ENCODE measurements at regions not wholly inside any gene's neighbourhood (a gene's known extent, or its start where the extent isn't known, plus 50 kb on each side); places are given as distances from the start of the nearest gene placed in this dataset.

DNA sequence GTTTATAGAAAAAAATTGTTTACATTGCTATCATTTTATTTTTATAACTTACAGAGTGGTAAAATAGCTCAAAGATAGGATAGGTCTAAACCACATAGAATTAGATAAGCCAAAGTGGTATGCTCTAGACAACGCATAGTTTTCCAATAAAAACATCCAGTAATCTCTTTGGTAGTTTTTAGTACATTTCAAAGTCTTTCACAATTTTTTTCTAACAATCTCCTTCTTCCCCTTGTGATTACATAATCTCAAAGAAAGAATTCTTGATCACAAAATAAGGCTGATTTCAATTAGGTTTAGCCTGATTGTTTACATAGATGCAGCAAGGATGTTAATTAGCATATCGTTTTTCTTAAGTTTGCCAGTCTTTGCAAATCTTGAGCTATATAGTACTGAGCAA lies 460.0 kb downstream of the FUT8 start:
- no peak for DNase-seq

DNA sequence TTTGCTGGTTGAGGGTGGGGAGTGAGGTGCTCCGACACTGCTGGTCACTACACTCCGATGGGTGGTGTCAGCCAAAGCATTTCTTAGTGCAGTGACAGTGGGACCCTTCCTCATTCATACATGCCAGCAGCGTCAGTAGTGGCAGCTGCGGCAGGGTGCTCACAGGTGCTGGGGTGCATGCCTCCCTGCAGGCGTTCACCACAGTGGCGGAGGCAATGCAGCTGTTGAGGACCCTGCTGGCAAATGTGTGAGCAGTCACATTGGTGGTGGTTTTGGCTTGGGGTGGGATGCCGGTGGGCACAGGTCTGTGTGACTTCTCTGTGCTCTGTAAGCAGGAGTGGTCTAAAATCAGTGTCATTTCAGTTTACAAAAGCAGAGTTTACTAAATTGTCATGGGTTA lies 464.6 kb downstream of the FUT8 start:
- no peak for DNase-seq

DNA sequence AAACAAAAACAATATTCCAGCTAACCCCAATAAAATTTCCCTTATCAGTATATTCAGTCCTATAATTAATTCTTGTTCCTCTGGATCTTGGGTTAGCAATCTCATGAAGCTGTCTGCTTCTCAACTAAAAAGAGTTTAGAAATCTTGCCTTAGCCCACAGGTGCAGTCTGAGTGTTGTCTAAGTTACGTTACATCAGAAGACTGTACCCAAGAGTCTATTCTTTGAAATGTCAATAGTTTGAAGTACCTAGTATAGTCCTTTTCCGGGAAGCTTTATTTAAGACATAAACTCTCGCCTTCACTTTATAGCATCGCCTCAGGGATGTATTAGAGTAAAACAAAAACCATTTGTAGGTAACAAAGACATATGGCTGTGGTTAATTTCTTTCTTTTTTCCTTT lies 465.1 kb downstream of the FUT8 start:
- DNase-seq: no peak

DNA sequence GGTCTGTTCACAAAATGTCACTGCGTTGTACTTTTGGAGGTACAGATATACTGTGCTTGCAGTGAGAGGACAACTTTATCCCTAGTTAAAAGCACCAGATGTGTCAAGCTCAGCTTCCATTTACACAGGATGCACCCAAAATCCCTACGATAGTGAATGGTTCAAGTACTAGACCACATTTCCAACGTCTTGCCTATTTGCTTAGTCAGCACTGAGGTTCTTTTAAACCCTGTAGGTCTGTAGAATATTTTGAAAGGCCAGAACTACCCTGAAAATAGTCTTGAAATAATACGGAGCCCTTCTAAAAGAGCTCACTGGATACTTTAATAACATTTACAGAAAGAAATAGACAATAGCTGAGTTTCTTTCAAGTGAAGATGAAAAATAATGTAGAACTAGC lies 466.1 kb downstream of the FUT8 start:
- no peak for DNase-seq

DNA sequence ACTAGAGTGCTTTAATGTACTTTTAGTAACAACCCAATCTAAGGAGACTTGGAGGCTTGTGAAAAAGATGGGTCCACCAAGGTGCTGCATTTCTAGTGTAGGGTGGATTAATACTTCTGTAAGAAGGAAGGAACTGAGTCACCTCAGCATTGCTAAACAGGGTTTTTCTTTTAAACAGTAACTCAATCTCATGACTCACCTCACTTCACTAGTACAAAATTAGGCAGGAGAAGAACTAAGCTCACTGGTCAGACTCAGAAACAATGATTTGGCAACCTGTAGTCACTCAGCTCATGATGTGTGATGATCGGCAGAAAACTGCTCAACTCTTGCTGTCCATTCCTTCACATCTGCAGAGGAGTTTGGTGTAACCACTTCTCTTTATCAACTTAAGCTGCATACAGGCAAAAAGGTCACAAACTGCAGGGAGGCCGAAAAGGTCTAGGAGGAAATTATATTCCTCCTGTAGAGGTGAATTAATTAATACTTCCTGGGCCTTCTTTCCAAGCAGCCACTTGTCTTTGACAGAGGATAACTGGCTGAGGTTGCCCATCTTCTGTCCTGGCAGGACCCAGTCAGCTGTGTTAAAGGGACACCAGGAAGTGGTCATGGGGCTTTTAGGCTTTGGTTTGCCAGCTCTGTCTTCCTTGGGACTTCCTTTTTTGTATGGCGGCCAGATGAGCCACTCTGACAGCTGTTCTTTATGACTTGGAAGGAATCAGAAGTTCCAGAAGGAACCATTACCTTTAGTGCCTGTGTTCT lies 466.9 kb downstream of the FUT8 start:
- no peak for DNase-seq

DNA sequence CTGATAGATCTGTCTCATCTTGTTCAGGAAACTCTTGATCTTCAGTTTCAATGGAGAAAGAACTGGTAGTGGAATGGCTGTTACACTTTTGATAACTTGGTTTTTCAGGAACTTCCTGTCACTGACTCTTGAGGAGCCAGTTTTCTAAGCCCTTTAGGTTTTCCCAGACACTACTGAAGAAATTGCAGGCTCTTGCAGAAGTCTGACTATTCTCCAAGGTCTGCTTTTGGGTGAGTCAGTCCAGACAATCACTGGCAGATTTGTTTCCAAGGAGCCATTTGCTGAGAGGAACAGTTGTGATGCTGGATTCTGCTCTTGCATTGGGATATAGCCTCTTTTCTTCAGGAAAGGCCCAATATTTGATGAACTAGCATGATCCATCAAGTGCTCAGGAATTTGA lies 468.0 kb downstream of the FUT8 start:
- no peak for DNase-seq

DNA sequence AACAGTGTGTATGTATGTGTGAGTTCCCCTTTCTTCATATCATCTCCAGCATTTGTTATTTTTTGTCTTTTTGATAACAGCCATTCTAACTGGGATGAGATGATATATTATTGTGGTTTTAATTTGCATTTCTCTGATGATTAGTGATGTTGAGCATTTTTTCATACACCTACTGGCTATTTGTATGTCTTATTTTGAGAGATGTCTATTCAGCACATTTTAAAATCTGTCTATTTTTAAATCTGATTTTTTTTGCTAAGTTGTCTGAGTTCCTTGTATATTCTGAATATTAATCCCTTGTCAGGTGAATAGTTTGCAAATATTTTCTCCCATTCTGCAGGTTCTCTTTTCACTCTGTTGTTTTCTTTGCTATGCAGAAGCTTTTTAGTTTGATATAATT lies 469.1 kb downstream of the FUT8 start:
- no peak for DNase-seq

DNA sequence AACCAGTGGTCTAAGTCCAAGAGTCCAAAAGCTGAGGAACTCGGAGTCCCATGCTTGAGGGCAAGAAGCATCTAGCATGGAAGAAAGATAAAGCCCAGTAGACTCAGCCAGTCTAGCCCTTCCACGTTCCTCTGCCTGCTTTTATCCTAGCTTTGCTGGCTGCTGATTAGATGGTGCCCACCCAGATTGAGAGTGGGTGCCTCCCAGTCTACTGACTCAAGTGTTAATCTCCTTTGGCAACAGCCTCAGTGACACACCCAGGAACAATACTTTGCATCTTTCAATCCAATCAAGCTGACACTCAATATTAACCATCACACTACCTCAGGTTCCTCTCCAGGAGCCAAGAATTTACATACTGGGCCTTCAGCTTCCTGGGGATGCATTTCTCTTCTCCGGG lies 476.1 kb downstream of the FUT8 start:
- no peak for DNase-seq

DNA sequence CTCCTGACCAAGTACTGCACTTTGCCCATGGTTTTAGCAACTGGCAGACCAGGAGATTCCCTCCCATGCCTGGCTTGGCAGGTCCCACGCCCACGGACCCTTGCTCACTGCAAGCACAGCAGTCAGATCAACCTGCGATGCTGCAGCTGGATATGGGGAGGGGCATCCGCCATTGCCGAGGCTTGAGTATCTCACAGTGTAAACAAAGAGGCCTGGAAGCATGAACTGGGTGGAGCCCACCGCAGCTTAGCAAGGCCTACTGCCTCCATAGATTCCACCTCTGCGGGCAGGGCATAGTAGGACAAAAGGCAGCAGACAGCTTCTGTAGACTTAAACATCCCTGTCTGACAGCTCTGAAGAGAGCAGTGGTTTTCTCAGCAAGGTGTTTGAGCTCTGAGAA lies 479.8 kb downstream of the FUT8 start:
- DNase-seq: no peak

DNA sequence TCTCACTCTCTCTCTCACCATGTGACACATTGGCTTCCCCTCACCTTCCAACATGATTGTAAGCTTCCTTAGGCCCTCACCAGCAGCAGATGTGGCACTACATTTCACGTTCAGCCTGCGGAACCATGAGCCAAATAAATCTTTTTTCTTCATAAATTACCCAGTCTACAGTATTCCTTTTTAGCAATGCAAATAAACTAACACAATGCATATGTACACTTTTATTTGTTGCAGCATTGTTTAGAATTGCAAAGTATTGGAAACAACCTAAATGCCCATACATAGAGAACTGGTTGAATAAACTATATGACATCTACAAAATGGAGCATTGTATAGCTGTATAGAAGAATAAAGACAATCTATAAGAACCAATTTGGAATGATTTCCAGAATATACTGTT lies 487.6 kb downstream of the FUT8 start:
- no peak for DNase-seq

DNA sequence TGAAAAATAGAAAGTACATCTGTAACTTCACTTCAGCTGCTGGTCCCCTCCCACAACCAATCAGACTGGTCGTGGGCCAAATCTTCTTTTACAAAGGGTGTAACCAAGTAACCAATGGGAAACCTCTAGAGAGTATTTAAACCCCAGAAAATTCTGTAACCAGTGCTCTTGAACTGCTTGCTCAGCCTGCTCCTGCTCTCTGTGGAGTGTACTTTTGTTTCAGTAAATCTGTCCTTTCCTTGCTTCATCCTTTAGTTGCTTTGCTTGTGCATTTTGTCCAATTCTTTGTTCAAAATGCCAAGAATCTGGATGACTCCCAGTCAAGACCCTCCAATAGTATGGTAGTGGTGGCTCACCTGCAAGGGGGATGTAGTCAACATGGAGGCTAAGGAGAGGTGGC lies 489.1 kb downstream of the FUT8 start:
- DNase-seq: no peak

DNA sequence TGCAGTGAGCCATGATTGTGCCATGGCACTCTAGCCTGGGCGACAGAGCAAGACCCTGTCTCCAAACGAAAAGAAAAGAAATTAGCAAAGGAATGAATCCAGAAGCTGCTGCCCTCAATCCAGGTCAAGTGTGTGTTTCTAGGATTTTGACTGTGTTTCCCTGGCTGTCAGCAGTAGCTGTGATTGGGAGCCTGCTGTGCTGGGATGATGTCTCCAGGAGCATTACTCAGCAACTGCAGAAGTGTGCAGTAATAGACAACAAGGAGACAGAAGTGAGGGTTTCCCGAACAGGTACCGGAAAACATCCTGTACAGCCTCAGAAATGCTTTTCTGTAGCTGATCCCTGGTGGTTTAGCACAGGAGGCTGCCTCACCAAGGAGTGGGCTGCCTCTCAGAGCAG lies 492.5 kb downstream of the FUT8 start:
- DNase-seq: no peak

DNA sequence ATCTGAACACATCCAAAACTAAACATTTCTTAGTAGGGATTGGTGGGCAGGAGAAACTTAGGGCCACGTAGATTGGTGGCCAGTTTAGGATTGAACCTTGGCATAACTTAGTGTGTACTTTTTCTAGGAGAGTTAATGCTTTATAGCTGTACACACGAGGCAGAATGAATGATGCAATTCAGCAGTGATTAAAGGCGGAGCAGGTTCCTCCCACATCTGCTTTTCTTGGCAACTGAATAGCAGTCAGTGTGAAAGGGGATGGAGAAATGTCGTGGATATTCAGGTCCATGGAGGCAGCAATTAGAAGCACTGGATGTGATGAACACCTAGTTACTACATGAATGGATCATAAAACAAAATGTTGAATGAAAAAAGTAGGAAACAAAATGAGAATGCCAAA lies 493.8 kb downstream of the FUT8 start:
- DNase-seq: no peak

DNA sequence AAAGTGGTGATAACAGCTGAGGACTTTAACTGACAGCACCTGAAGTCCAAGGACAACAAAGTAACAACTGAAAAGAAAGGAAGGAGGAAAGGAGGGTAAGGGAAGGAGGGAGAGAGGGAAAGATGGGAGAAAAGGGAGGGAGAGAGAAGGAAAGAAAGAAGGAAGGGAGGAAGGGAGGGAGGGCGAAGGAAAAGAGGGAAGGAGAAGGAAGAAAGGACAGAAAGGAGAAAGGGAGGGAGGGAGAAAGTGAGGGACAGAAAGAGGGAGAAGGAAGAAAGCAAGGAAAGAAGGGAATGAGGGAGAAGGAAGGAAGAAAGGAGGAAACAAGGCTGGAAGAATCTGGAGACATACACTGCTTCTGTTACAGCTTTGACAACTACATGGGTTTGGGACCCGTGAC lies 494.4 kb downstream of the FUT8 start:
- DNase-seq: no peak

DNA sequence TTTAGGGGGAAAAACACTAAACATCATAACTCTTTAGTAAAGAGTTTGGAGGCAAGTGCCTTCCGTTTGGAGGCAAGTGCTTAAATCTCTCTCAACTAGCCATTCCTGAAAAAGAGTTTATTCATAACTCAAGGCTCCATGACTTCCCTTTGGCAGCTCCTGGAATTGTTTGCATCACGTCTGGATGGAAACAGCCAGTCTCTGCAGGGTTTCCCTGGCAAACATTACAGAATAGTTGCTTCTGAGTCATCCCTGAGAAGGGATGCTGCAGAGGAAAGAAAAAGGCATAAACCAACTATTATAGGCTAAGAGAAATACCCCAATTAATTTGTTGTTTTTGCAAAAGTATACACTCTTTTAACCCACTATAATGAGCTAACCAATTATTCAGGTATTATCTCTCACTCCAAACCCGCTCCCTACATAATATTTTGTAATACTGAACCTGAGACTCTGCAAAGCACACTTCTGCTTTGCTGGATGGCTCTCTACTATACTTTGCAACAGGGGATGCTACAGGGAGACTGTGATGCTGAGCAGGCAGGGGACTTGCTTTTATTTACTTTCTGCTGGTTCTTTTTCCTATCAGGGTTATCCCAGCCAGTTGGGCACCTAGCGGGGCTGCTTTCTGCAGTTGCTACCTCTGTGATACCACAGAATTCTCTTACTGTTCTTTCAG lies 497.7 kb downstream of the FUT8 start:
- peak in 13 of 58 donors; percentile 1 to 54 (median 5) for DNase-seq

DNA sequence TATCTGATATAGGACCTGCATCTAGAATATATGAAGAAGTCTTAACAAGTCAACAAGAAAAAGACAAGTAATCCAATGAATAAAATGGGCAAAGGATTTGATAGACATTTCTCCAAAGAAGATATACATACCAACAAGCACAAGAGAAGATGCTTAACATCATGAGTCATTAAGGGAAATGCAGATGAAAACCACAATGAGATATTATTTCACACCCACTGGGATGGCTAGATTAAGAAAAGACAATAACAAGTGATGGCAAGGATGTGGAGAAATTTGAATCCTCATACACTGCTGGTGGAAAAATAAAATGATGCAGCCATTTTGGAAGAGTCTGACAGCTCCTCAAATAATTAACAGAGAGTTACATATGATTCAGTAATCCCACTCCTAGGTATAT lies 502.6 kb downstream of the FUT8 start:
- no peak for DNase-seq

DNA sequence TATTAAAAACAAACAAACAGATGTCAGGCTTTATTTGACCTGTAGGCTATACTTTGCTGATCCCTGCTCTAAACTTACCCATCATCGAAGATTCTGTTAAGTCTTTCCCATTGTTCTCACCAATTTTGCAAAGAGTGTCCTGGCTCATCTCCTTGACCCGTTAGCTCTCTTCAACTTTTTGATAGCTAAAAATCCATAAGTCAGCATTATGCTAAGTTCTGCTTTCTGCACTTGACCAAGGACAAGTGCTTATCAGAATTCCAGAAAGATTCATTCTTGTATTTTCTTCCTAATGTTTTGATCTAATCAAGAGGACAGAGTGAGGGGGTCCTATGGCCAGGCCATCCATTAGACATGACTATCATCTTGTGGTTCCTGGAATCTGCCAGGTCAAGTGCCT lies 503.5 kb downstream of the FUT8 start:
- no peak for DNase-seq

DNA sequence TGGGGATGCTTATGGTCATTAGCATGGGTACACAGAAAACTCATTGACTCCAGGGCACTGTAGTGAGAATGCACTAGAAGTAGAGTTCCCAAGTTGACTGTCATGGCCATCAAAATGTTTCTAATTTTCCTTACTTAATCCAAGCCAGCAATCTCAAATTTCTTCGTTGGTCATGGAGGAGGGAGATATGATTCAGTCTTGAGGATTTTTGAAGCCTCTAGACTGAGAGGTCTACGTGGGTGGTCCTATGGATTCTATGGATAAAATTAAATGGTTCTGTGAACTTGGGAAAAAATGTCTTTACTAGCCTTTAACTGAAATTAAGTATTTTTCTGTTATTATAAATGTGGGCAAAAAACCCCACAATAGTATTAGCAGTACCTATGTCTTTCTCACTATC lies 508.5 kb downstream of the FUT8 start:
- no peak for DNase-seq

DNA sequence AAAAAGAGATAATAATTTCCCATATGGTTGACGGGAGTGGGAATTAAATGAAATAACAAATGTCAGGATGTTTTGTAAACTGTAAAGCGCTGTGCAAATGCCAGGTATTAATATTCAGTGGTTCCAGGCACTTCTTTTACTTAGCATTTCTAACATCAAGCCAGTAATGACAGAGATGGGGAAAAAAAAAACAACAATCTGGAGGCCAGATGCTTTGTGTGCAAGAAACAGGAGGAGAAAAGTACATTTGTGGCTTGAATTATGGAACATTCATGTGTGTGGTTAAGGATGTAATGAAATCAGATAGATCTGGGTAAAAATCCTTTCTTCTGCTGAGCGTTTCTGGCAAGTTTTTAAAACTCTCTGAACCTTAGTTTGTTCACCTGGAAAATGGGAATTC lies 509.6 kb downstream of the FUT8 start:
- no peak for DNase-seq

DNA sequence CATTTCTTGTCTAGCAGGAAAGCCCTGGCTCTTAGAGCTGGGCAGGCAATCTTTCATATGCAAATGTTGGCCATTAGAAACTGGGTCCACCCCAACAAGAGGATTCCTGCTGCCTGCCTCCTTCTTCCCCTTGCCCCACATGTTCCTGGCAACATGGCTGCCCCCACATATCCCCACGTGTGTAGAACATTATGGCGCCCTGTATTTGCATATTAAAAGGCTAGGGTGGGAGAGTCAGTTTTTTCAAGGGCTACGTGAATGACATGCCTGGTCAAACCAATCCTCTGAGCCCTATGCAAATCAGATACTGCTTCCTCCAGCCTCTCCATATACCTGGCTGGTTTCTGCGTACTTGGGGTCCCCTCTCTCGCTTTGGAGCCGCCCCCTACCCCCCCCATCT lies 514.0 kb downstream of the FUT8 start:
- no peak for DNase-seq

DNA sequence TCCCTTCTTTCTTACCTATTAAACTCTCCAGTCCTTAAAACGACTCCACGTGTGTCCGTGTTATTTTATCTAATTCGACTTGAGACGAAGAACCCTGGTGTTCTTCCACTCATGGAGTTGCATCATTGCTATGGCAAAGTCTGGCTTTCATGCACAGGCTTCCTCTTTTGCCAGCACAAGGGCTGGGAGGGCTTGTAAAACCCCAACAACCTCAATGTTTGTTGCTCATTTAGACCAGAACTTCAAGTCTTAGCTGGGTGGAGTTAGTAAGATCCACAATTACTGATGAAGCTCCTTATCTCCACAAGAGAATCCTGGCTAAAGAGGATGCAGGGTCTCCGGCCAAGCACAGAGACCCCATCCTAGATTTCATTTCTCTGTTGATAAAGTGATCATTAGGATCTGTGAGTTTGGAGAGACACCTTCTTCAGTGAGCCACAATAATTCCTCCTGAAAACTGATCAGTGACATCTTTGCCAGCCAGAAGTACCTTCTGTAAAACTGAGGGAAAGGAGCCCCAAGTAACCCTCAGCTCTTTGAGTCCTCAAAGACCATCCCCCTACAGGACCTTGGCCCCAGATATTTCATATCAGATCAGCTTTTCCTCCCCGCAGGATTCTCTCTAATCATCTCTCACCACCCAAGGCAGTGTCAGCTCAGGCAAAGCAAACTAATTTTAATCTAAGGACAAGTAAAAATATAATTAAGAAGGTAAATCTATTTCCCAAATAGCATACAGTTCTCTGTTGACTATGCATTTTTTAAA lies 514.6 kb downstream of the FUT8 start:
- no peak for DNase-seq

DNA sequence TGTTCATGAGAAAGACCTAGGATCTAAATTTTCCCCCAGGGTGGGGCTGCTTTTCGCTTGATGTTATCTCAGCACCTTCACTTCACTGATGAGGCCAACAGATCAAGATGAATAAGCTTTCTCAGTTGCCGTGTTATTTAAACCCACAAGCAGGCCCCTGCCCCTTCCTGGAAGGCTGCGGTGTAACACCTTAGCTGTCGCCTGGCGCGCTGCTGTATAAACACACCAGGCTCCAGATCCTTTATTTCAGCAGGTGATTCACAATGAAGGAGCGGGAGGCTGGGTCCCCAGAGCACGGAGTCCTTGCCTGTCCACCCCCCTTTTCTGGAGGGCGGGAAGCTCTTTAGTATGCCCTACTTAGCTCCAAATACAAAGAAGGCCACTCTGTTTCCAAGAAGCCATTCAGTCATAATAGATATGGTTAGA lies 515.4 kb downstream of the FUT8 start:
- DNase-seq: no peak

DNA sequence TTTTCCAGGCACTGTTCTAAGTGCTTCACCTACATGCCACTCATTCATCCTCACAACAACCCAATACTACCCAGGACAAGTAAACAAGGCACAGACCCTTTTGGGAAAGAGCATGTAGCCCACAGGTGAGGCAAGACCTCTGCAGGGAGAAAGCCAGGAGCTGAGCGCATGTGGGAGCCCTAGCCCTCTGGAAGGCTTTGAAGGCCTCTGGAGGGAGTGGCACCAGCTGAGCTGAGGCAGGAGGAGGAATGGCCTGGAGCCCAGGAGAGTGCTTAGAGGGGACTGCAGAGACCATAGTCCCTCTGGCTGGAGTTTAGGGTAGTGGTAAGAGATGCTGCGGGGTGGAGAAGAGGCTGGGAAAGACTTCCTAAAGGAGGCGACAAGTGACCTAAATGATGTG lies 516.5 kb downstream of the FUT8 start:
- no peak for DNase-seq

All from anterior cingulate cortex (tissue), 58 donors.